NCI-H1930 (cell line): ENCODE measurements at regions not wholly inside any gene's neighbourhood (a gene's known extent, or its start where the extent isn't known, plus 50 kb on each side); places are given as distances from the start of the nearest gene placed in this dataset.
A peak's percentile ranks its signal among the peaks of the same experiment; 100 is the strongest.
"Not testable (repeated sequence)": the region's sequence is repeated elsewhere in the genome, so short reads cannot be mapped to it uniquely, and the experiment has no call there.

ENCODE experiments used
- DNase-seq, 2 experiments: peaks; one replicate each; lab custom pipeline; 2025; lab: John Stamatoyannopoulos, UW

DNA sequence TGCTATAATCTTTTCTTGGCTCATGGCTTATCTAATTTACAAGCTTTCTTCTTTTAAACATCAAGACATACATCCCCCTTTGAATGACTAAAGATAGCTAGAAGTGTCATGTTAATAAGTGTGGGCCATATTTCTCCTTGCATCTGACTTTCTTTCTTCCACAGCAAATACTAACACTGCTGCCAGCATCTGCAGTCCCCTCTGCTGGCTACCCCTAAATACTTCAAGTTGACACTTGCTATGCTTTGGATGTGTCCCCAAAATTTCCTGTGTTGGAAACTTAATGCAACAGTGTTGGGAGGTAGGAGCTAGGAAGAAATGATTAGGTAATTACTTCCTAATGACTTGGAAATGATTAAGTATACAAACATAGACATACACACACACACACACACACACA is 459.0 kb upstream of the ST8SIA4 start:
- no peak for DNase-seq

DNA sequence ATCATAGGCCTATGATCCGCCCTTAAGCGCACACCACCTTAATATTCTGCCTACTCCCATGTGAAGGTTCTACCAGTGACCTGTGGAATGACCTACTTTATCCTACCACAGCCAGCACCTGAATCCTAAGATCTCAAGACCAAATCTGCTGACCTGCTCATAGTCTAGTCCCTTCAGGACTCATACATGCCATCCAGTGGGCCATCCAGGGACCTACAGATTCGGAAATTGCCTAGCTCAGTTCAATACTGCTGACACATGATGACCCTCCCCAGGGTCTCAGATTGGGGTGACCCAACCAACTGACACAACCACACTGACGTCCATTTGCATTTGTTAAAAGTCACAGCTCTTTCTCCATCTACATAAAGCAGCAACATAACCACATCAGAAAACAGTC is 443.8 kb upstream of the ST8SIA4 start:
- no peak for DNase-seq

DNA sequence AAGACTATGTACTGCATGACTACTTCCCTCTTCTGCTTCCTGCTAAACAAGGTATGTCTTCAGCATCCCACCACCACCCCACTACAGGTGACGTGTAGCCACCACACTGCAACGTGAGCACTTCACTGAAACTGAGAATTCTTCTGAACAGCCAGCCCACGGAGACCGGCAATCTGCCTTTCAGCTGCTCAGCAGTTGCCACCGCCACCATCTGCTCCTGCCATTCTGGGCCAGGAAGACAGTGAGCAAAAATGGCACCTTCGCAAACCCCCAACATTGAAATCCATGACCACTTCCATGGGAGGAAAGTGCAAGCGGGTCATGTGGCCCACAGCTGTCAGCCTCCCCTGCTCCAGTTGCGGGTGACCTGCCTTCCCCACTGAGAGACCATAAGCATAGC is 443.4 kb upstream of the ST8SIA4 start:
- DNase-seq = no peak

DNA sequence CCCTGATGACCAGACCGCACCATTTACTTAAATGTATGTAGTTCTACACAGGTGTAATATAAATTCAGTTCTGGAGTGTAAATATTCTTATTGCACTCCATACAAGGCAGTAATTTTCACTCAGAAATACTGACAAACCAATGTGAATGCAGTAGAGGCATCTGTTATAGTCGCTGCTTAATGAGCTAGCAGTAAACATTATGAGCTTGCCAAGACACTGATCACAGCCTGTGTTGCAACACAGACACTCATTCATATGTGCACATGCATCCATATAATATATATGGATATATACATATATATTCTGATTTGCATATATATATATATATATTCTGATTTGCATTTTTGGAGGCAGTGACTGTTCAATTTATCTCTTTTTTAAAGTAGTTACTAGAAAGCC is 435.1 kb upstream of the ST8SIA4 start:
- no peak for DNase-seq

DNA sequence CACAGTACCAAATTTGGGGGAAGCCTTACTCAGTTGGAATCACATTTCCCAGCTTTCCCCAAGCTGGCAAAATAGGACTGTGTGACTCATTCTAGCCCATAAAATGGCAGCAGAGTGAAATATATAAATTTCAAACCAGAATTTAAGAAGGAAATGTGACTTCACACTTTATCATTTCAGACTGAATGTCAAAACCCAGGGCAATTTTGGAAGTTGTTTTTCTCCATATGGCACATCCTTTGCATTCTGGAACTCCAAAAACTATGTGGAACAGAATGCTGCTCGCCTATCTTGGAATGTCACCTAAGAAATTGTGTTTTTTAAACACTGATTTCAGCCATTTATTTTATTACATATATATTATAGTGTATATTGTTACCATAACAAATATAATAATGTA is 424.7 kb upstream of the ST8SIA4 start:
- DNase-seq = no peak

DNA sequence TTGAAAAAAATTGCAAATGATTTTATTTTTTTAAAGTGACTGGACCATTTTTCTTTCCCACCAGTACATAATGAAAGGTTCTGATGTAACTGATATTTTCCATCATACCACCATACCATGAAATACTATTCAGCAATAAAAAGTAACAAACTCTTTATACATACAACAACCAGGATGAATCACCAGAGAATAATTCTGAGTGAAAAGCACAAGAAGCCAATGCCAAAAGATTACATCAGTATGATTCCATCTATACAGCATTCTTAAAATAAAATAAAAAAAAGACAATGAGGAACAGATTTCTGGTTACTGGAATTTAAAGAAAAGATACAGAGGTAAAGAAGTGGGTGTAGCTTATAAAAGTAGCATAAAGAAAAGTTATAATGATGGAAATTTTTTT is 423.7 kb upstream of the ST8SIA4 start:
- no peak for DNase-seq

DNA sequence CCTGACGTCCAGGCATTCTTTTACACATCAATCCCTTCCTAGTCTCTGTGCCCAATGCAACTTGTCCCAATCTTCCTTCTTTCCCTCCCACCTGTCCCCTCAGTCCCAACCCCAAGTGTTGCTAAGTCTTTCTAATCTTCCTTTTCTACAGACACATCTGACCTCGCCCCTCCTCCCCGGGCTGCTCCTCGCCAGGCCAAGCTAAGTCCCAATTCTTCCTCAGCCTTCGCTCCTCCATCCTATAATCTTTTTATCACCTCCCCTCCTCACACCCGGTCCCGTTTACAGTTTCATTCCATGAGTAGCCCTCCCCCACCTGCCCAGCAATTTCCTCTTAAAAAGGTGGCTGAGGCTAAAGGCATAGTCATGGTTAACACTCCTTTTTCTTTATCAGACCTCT is 413.3 kb upstream of the ST8SIA4 start:
- not testable (repeated sequence) for DNase-seq

DNA sequence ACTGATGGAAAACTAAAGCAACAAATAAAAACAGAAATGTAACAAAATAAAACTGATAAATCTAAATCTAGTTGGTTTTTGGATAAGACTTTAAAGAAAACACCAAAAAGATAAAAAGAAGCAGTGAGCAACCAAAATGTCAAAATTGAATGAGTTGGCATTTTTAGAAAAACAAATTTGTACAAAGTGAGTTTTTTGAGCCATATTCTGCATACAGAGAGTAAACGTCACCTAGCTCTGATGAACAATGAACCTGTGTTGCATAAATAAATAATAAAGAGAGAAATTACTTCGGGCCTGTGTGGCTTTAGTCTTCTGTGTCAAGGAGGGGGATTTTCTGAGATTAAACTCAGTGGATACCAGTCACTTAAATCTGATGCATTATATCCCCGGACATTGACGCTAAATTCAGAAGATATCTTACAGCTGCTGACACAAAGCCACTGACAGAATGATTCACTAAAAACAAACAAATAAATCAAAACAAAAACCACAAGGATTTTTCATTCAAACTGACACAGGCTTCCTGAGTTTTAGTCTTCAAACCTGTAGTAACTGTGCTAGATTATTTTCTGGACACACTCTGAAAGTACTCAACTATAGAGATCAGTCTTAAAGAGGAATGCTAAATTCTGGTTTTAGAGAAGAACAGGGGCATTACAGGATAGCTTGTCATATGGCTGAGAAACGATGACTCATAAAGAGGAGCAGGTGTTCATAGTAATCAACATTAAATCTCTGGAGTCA is 403.5 kb upstream of the ST8SIA4 start:
- DNase-seq = peak; percentile 65 to 76

DNA sequence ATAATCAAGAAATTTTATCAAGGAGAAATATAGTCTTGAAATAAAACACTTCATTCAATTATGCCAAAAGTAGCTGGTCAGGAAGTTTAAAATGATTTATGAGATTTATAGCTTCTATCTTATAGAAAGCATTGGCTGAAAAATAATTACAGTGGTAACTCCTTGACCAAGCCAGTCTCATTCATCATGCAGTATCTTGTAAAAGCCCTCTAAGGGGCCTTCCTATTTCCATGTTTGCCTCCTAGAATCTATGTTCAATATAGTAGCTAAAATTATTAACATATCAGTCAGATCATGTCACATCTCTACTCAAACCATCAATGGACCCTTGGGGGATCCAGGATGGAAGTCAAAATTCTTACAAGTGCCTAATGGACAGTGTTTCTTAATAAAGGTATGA is 393.4 kb upstream of the ST8SIA4 start:
- DNase-seq = no peak

DNA sequence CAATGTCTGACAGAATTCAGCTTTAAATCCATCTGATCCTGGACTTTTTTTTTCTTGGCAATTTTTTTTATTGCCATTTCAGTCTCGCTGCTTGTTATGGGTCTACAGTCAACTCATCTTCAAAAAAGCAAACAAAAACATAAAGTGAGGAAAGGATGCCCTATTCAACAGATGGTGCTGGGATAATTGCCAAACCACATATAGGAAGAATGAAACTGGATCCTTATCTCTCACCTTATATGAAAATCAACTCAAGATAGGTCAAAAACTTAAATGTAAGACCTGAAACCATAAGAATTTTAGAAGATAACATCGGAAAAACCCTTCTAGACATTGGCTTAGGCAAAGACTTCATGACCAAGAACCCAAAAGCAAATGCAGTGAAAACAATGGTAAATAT is 389.1 kb upstream of the ST8SIA4 start:
- DNase-seq = no peak

DNA sequence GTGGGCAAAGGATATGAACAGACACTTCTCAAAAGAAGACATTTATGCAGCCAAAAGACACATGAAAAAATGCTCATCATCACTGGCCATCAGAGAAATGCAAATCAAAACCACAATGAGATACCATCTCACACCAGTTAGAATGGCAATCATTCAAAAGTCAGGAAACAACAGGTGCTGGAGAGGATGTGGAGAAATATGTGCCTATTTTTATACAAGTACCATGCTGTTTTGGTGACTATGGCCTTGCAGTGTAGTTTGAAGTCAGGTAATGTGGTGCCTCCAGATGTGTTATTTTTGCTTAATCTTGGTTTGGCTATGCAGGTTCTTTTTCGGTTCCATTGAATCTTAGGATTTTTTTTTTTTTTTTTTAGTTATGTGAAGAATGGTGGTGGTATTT is 387.7 kb upstream of the ST8SIA4 start:
- DNase-seq = not testable (repeated sequence)

DNA sequence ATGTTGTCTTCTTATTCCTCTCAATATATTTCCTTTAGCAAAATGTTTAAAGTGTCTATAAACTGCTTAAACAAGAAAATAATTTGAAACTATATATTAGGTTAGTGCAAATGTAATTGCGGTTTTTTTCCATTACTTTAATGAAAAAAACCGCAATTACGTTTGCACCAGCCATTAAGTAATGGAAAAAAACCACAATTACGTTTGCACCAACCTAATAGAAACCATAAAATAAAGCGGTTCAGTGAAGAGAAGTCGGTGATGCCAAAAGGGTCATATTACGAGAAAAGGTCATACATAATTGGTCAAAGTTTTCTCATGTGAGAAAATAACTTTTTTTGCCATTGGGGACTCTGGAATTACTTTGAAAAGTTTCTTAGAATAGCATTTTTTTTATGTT is 385.6 kb upstream of the ST8SIA4 start:
- DNase-seq = no peak

DNA sequence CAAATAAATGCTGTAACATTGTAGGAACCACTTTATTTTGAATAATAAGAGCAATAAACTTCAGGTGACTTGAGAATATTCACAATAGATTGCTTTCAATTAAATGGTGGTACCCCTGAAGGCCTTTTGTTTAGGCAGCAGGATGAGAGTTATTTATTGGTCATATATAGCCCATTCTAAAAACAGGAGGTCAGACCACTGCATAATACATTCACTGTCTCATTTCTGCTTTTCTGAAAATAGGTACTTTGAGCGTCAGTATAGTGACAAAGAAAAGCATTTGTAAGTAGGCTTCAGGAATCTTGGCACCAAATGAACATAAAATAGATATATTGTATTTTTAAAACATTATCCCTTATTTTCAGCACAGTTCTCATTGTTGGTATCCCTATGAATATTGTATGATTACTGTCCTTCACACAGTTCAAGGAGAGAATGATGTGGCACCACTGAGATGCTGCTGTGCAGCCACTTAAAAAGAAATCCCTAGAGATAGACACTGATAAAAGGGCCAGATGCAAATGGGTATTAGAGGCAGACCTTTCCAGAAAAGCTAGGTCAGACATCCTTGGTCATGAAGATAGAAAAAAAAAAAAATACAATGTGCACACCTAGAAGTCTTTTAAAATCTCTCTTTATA is 381.8 kb upstream of the ST8SIA4 start:
- no peak for DNase-seq

DNA sequence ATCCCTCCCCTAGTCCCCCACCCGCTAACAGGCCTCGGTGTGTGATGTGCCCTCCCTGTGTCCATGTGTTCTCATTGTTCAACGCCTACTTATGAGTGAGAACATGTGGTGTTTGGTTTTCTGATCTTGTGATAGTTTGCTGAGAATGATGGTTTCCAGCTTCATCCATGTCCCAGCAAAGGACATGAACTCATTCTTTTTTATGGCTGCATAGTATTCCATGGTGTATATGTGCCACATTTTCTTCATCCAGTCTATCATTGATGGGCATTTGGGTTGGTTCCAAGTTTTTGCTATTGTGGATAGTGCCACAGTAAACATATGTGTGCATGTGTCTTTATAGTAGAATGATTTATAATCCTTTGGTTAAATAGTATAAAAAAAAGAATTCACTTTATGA is 380.9 kb upstream of the ST8SIA4 start:
- DNase-seq = not testable (repeated sequence)

DNA sequence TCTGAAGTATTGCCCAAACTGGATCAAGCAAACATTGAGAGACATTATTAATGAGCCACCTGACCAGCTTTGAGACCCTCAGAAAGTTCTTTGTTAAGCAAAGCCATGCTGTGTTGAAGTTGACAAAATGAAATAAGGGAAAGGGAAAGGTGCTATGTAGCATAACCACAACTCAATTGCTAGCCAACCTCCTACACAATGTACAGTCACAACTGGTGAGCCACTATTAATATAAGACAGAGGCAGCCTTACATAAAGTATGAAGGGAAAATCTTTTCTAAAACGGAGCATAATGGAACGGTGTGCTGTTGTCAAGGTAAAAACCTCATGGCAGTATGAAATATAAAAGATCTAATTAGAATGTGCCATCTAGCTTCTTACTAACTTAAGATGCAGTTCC is 375.8 kb upstream of the ST8SIA4 start:
- DNase-seq = no peak

DNA sequence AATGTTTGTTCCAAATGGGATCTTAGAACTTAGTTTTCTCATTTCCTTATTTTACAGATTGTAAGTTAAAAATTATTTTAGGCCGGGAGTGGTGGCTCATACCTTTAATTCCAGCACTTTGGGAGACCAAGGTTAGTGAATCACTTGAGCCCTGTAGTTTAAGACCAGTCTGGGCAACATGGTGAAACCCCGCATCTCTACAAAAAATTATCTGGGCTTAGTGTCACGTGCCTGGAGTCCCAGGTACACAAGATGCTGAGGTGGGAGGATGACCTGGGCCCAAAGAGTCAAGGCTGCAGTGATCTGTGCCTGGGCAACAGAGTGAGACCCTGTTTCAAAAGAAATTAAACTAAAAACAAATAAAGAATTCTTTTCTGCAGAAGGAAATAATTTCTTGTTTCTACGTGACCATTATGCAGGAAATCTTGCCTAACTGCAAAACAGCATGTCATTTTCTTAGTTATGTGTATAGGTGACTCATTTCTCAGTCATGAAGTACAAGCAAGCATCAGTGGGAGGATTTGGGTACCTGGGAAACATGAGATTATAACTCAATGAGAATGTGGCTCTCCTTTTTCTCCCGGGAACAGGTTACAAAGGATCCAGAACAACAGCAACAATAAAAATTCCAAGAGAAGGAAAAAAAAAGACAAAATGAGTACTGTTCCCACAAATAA is 375.1 kb upstream of the ST8SIA4 start:
- no peak for DNase-seq

DNA sequence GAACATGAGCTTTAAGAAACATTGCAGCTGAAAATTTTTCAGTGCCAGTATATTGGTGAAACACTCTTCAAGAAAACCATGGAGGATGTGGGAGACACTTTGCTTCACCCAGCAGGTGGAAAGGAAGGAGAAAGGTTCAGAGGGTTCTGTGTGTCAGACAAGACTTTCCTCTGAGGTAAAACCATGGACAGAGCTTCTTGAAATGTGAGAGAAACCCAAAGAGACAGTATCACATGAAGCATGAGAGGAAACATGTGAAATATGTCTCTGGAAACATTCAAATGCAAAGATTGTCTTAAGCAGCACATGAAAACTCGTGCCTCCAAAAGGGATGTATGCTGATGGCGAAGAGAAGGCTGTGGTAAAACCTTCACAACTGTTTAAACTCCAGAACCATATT is 368.9 kb upstream of the ST8SIA4 start:
- no peak for DNase-seq

DNA sequence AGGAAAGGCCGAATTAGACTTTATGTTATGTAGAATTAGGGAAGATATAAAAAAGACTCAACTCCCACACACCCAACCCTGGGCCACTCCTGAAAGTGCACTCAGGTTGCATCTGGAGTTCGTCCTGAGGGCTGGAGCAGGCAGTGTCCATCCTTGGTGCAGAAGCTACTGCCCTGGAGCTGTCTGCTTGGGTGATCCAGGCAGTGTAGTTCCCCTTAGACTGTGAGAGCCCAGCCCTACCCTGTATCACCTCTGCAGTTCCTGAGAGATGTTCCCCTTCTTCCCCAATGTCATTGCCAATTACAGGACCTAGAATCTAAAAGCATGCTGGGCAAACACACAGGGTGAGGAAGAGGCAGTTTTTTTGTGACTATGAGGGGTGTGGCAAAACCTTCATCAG is 368.3 kb upstream of the ST8SIA4 start:
- no peak for DNase-seq

DNA sequence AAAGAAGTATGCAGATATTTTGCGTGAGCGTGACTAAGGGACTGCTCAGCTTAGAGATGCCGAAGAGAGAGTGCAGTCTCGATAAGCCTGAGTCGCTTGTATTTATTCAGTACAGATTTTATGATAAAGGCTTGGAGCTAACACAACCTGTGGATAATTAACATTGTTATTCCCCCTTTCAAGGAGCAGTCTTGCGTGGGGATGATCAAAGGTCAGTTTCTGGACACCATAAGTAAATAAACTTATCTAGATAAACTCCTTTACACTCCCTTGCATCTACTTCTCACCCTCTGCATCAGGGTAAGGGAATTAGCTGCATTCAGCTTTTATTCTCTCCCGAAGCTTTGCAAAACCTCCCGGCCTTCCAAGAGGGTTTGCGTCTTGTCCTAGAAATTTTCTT is 357.8 kb upstream of the ST8SIA4 start:
- no peak for DNase-seq

DNA sequence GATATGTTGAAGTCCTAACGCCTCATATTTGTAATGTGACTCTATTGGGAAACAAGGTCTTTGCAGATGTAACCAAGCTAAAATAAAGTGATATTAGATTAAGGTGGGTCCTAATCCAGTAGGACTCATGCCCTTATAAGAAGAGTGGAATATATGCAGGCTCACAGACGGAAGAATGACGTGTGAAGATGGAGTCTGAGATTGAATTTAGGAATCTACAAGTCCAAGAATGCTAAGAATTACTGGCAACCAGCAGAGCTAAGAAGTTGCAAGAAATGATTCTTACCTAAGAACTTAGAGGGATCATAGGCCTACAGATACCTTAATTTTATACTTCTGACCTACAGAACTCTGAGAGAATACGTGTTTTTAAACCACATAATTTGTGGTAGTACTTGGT is 350.0 kb upstream of the ST8SIA4 start:
- no peak for DNase-seq

DNA sequence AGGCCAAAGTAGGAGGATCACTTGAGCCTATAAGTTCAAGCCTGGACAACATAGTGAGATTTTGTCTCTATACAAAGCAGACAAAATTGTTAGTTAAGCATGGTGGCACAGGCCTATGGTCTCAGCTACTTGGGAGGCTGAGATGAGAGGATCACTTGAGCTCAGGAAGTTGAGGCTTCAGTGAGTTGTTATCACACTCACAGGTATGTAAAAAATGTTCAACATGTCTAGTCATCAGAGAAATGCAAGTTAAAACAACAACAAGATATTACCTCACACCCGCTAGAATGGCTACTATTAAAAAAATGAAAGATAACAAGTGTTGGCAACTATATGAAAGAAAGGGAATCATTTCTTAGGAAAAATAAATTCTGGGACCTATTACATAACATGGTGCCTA is 341.5 kb upstream of the ST8SIA4 start:
- DNase-seq = no peak

DNA sequence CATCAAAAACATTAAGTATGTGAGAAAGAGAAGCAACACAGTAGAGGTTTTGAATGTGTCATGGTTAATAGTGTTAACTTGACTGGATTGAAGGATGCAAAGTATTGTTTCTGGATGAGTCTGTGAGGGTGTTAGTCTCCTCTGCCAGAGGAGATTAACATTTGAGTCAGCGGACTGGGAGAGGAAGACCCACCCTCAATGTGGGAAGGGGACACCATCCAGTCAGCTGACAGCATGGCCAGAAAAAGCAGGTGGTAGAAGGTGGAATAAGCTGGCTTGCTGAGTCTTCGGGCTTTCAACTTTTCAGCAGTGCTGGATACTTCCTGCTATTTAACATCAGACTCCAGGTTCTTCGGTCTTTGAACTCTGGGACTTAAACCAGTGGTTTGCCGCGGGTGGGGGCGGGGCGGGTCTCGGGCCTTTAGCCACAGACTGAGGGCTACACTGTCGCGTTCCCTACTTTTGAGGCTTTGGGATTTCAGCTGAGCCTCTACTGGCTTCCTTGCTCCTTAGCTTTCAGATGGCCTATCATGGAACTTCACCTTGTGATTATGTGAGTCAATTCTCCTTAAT is 309.9 kb upstream of the ST8SIA4 start:
- no peak for DNase-seq

DNA sequence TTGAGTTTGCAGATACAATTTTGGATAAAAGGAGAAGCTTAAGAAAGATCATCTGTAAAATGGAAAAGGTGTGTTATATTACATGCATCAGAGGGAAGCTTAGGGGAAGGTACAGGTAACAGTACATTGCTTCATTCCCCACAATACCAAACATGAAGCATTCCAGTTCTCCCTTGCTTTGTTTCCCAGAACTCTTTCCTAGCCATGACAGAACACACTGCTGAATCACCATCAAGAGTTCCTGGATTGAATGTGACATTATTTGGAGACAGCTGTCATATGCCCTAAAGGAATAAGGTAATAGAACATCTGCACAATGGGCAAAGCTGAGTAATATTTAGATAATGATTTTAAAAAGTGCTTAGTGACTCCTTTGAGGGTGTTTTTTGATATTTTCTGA is 303.5 kb upstream of the ST8SIA4 start:
- DNase-seq = no peak
